ENCODE measurements at regions not wholly inside any gene's neighbourhood (a gene's known extent, or its start where the extent isn't known, plus 50 kb on each side); places are given as distances from the start of the nearest gene placed in this dataset.

DNA sequence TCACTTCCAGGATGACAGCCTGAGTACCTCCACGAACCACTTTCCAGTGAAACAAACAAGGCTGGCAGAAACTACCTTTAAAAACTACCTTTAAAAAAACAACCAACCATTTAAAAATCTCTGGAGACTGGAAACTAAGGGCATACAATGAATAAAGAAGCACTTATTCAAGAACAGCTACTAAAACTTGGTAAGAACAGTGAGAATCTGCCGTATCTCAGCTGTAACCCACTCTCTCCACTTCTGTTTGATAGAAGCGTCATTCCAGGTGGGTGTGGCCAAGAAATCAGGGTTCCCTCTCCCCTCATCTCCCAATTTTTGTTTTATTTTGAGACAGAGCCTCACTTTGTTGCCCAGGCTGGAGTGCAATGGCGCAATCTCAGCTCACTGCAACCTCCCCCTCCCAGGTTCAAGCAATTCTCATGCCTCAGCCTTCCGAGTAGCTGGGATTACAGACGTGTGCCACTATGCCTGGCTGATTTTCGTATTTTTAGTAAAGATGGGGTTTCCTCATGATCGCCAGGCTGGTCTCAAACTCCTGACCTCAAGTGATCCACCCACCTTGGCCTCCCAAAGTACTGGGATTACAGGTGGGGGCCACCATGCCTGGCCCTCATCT lies 158.8 kb upstream of the CHST15 start:
- peaks cover 6% of the 10 kb centered on the region for H3K27me3 ChIP-seq (ENCODE audit: control insufficient read depth, extremely low read depth, insufficient read depth, low read length)
- H3K4me3 ChIP-seq (ENCODE audit: control insufficient read depth in 2 of 3, extremely low read depth in 1 of 3, insufficient read depth in 2 of 3, low read depth in 1 of 3, low read length in 3 of 3): no peak overlapping the region
- no peaks in the 10 kb centered on the region for H3K79me2 ChIP-seq (ENCODE audit: control insufficient read depth, insufficient read depth, low read length)
- no peak overlapping the region for H3K27ac ChIP-seq (ENCODE audit: control insufficient read depth, insufficient read depth, low read length)
- no peak for FAIRE-seq
- H3K4me2 ChIP-seq (ENCODE audit: control insufficient read depth, extremely low read depth, insufficient read depth, low read depth, low read length): no peak overlapping the region
- no peaks in the 10 kb centered on the region for H3K4me1 ChIP-seq (ENCODE audit: control insufficient read depth, extremely low read depth, insufficient read depth, low read length)
- no peak for DNase-seq (ENCODE audit: low read depth, low spot score)
- dilution Hi-C loops (cut with MboI; ENCODE audit: extremely low pct_ligation_motif_present, low sequenced_read_pairs): no loop called here
- H3K9me3 ChIP-seq (ENCODE audit: control insufficient read depth, low read depth, low read length): no peaks in the 10 kb centered on the region
- TF ChIP-seq EZH2 (IDR thresholded peaks at IDR 0.05; ENCODE audit: low read length): no peak
- TF ChIP-seq, protein P1, sequence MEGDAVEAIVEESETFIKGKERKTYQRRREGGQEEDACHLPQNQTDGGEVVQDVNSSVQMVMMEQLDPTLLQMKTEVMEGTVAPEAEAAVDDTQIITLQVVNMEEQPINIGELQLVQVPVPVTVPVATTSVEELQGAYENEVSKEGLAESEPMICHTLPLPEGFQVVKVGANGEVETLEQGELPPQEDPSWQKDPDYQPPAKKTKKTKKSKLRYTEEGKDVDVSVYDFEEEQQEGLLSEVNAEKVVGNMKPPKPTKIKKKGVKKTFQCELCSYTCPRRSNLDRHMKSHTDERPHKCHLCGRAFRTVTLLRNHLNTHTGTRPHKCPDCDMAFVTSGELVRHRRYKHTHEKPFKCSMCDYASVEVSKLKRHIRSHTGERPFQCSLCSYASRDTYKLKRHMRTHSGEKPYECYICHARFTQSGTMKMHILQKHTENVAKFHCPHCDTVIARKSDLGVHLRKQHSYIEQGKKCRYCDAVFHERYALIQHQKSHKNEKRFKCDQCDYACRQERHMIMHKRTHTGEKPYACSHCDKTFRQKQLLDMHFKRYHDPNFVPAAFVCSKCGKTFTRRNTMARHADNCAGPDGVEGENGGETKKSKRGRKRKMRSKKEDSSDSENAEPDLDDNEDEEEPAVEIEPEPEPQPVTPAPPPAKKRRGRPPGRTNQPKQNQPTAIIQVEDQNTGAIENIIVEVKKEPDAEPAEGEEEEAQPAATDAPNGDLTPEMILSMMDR (optimal IDR thresholded peaks at IDR 0.05 in 1 of 3, IDR thresholded peaks at IDR 0.05 in 1 of 3, conservative IDR thresholded peaks at IDR 0.05 in 1 of 3; ENCODE audit: extremely low read depth in 1 of 3, insufficient read depth in 2 of 3, low read length in 3 of 3): no peak
- H3K36me3 ChIP-seq (ENCODE audit: control insufficient read depth in 2 of 2, extremely low read depth in 1 of 2, insufficient read depth in 2 of 2, low read length in 2 of 2): no peaks in the 10 kb centered on the region
- no peaks in the 10 kb centered on the region for H3K9me1 ChIP-seq (ENCODE audit: control insufficient read depth, extremely low read depth, insufficient read depth, low read length)
- no peak overlapping the region for H2AFZ ChIP-seq (ENCODE audit: control insufficient read depth, low read length)
- H4K20me1 ChIP-seq (ENCODE audit: control insufficient read depth, extremely low read depth, insufficient read depth, low read length): no peaks in the 10 kb centered on the region
- H3K9ac ChIP-seq (ENCODE audit: control insufficient read depth, extremely low read depth, insufficient read depth, low read length): no peak overlapping the region

DNA sequence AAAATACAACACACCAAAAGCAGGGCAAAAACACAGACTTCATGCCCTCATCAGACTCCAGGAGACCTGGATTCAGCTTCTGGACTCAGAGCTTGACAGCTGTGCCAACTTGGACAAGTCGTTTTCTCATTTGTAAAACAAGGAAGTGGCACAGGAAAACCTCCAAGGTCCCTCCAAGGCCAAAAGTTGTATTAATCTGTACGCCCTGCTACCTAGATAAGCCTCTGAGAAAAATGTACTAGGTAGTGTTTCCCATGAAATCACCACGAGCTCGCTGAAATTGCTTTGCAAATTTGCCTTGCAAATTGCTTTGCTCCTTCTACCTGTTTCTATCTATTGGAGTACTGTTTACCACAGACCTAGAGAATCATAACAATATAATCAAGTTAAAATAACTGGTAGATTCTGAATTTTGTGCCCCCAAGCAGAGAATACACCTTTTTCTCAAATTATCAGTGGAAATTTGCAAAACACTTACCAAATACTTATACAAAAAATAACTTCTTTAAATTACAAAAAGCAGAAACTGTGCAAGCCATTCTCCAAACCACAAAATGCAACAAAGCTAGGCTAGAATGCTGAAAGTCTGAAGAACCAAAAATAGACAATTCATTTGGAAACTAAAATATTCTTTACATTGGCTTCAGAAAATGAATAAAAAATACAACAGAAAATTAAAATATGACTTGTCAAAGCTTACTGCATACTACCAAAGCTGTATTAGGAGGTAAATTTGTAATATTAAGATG lies 158.1 kb upstream of the CHST15 start:
- H2AFZ ChIP-seq (ENCODE audit: control insufficient read depth, low read length): no peak overlapping the region
- no peak overlapping the region for H3K4me3 ChIP-seq (ENCODE audit: control insufficient read depth in 2 of 3, extremely low read depth in 1 of 3, insufficient read depth in 2 of 3, low read depth in 1 of 3, low read length in 3 of 3)
- no peak for TF ChIP-seq EZH2 (IDR thresholded peaks at IDR 0.05; ENCODE audit: low read length)
- TF ChIP-seq, protein P1 (optimal IDR thresholded peaks at IDR 0.05 in 1 of 3, IDR thresholded peaks at IDR 0.05 in 1 of 3, conservative IDR thresholded peaks at IDR 0.05 in 1 of 3; ENCODE audit: extremely low read depth in 1 of 3, insufficient read depth in 2 of 3, low read length in 3 of 3): no peak
- dilution Hi-C loops (cut with MboI; ENCODE audit: extremely low pct_ligation_motif_present, low sequenced_read_pairs): no loop called here
- H3K9ac ChIP-seq (ENCODE audit: control insufficient read depth, extremely low read depth, insufficient read depth, low read length): no peak overlapping the region
- peaks cover 6% of the 10 kb centered on the region for H3K27me3 ChIP-seq (ENCODE audit: control insufficient read depth, extremely low read depth, insufficient read depth, low read length)
- H3K9me1 ChIP-seq (ENCODE audit: control insufficient read depth, extremely low read depth, insufficient read depth, low read length): no peaks in the 10 kb centered on the region
- H3K9me3 ChIP-seq (ENCODE audit: control insufficient read depth, low read depth, low read length): no peaks in the 10 kb centered on the region
- H4K20me1 ChIP-seq (ENCODE audit: control insufficient read depth, extremely low read depth, insufficient read depth, low read length): no peaks in the 10 kb centered on the region
- FAIRE-seq: no peak
- DNase-seq (ENCODE audit: low read depth, low spot score): no peak
- H3K79me2 ChIP-seq (ENCODE audit: control insufficient read depth, insufficient read depth, low read length): no peaks in the 10 kb centered on the region
- no peak overlapping the region for H3K4me2 ChIP-seq (ENCODE audit: control insufficient read depth, extremely low read depth, insufficient read depth, low read depth, low read length)
- H3K4me1 ChIP-seq (ENCODE audit: control insufficient read depth, extremely low read depth, insufficient read depth, low read length): no peaks in the 10 kb centered on the region
- H3K36me3 ChIP-seq (ENCODE audit: control insufficient read depth in 2 of 2, extremely low read depth in 1 of 2, insufficient read depth in 2 of 2, low read length in 2 of 2): no peaks in the 10 kb centered on the region
- no peak overlapping the region for H3K27ac ChIP-seq (ENCODE audit: control insufficient read depth, insufficient read depth, low read length)
